ENCODE measurements at regions not wholly inside any gene's neighbourhood (a gene's known extent, or its start where the extent isn't known, plus 50 kb on each side); places are given as distances from the start of the nearest gene placed in this dataset.

DNA sequence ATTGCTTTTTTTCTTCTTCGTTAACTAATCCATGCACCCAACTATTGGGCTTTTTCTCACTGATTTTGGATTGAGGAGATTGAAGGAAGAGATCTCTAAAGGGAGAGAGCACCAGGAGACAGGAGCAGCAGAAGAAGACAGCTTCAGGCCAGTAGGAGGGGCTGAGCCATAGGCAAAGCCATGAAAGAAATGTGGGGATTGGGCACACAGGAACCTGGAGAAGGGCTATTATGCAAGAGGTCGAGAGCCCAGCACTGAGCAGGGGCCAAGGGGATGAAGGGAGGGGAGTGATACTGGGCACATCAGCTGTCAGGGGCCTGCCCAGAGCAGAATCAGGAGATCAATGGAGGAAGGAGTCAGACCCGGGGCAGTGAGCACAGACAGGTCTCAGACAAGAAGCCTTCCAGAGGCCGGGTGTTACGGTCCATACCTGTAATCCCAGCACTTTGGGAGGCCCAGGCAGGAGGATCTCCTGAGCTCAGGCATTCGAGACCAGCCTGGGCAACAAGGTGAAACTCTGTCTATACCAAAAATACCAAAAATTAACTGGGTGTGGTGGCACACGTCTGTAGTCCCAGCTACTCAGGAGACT lies 140.9 kb downstream of the BCOR start:
- no peak for DNase-seq (ENCODE audit: low spot score)

DNA sequence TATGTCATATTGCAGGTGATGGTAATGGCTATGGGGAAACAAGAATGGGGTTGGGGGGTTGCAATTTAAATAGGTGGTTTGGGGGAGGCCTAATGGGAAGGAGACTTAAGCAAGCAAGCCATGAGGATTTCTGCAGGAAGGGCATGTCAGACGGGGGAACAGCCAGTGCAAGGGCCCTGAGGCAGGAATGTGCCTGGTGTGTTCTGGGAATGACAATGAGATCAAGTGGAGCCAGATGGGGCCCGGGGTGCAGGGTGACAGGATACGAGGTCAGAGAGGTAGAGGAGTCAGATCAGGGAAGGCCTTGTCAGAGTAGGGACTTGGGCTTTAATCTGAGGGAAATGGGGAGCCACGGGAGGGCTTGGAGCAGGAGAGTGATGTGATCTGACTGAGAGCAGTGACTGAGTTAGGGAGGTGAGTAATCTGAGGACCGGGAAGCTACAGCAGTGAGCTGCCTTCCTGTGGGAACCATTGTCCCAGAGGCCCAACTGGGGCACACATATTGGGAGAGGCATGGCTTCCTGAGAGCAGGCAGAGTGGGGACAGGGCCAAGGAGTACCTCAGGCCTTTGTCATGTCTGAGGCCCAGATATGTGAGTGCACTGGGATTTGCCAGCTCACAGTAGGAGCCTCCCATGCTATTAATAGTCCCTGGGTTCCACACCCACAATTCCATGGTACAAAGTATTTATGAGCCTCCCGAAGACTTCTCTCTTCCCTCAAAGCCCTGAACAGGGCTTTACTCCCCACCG lies 139.8 kb downstream of the BCOR start:
- no peak for DNase-seq (ENCODE audit: low spot score)

DNA sequence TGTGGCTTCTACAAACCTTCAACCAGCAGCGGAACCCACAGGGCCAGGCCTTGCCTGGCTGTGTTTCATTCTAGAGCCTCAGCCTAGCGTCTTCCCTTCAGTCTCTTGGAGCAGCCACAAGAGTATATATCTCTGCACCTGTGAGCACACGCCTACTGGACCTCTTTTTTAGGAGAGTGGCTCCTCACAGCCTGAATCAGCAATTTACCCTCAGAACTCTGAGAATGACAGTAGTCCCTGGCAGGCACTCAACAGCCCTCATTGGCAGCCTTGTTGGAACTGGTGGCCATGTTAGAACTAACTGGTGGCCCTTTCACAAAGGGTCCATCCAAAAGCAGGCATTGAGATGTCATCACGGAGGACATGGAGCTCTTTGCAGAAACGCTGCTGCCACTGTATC lies 138.9 kb downstream of the BCOR start:
- no peak for DNase-seq (ENCODE audit: low spot score)

DNA sequence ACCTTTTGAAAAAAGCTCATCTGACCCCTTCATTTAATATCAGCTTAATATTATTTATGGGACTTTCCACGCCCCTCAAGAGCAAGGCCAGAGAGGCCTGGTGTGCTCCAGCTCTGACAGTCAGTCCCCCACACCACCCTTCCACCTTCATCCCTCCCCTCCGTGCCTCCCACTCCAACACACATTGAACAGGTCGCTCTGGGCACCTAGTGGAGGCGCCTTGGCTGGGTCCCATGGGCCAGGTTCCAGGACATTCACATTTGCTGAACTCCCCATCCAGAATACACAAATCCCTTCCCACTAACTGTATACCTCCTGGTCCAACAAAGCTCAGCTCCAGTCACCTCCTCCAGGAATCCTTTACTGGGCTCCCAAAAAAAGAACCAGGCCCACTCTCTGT lies 137.5 kb downstream of the BCOR start:
- DNase-seq (ENCODE audit: low spot score): no peak

DNA sequence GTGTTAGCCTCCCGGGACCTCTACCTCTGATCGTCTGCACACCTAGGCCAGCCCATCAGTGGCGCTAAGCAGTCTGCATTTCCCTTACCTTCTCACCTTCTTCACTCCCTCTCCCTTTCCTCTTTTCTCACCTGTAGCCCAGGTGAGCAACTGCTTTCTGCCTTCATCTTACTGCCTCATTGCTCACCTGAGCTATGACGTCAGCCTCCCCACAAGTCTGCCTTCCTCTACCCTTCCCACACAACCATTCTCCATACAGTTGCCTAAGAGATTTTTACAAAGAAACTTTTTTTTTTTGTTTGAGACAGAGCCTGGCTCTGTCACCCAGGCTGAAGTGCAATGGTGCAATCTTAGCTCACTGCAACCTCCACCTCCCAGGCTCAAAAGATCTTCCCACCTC lies 136.3 kb downstream of the BCOR start:
- DNase-seq (ENCODE audit: low spot score): no peak

DNA sequence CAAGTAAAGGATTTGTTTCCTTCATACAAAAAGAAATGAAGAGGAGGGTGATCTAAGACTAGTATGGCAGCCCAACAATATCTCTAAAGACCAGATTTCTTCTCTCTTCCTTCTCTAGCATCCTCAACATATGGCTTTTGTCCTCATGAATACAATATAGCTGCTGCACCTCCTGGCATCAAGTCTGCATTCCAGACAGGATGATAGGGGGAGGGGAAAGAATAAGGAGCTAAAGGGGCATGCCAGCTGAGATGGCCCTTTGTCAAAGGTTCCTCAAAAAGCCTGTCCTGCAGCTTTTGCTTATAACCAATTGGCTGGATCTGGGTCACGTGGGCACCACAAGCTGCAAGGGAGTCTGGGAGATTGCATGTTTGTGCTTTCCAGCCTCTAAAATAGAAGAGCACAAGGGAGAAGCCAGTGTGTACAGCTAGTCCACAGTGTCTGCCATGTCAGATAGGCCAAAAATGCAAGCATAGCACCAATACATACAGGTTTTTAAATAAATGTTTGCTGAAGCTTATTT lies 132.6 kb downstream of the BCOR start:
- no peak for DNase-seq (ENCODE audit: low spot score)

DNA sequence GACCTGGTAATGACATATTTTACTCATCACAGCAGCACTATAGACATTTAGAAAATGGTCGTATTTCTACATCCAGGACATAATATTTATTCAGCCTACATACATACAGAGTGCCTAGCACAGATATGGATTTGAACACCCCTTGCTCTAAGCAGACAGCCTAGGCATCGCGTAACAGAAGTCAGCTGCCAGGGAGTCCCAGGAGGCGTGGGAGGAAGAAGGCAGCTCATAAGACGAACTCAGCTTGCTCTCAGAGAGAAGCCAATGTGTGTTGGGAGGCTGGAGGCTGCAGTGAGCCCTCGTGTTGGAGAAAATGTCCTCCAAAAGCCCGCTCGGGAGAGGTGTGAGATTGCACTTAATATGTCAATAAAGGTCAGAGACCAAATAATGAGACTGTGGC lies 131.6 kb downstream of the BCOR start:
- DNase-seq (ENCODE audit: low spot score): no peak

DNA sequence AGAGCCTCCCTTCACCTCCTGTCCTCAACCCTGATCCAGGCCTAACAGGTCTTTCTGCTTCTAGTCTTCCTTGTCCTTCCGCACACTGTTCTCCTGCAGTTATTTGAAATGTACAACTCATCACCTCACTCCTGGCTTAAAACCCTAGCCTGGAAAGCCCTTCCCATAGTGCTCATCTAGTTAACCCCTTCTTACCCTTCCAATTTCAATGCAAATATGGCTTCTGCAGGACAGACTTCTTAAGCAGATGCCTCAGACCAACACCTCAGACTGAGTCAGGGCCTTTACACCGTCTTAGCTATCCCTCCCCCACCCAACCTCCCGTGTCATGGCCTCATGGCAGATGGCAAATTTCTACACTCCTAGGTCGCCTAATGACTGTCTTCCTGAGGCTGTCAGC lies 130.4 kb downstream of the BCOR start:
- no peak for DNase-seq (ENCODE audit: low spot score)

DNA sequence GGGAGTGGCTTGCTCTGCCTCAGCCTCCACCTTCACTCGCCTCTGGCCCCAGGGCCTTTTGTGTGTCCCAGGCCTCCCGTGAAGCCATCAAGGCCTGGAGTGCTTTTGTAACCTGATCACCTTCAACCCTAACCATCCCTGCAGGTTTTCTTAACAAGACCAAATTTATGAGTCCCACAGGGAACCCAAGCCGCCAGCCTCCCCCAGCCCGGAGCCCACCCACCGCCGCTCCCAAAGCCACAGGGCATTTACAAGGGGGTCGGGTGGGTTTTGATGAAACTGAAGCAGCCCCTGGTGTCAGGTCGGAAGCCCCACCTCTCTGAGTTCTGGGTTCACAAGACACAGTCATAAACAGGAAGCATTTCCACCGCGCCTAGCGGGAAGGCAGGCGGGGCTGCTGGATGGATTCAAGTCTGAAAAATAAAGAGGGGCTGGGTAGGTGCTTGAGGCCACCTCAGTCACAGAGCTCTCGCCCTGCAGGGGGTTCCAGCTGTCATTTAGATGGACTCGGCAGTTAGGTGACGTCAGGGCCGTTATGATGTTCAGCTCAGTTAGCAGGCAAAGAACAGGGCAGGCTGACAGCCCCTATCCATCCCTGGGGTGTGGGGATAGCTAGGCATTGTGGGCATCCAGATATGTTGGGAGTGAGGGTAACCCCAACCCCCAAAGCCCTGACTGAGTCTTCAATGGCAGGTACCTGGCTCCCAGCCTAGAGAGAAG lies 128.5 kb downstream of the BCOR start:
- no peak for DNase-seq (ENCODE audit: low spot score)

DNA sequence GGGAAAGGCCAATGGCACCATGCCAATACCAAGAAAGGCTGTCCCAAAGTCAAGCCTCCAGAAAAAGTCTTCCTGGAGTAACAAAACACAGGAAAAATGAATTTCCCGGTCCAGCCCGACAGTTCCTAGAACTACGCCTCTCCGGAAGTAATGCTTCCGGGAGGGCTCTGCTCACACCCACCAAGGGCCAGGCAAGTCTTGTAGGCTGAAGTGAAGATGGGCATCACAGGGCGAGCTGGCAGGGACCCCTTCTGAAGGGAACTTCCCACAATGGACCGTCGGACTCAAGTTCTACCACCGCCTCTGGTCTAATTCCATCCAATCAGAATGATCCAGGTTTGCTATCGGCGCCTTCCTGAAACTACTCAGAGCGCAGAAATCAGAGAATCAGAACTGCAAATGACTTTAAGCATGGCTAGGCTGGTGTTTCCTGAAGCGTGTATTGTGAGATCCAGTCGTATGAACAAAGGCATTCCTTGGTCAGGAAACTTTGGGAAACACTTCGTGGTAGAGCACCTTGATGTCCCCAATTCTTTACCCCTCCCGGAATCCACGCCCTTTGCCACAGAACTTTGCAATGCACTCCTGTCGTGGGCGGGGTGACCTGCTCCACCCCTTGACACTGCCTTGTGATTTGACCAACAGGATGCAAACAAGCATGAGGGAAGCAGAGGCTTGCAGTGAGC lies 127.8 kb downstream of the BCOR start:
- DNase-seq (ENCODE audit: low spot score): no peak

DNA sequence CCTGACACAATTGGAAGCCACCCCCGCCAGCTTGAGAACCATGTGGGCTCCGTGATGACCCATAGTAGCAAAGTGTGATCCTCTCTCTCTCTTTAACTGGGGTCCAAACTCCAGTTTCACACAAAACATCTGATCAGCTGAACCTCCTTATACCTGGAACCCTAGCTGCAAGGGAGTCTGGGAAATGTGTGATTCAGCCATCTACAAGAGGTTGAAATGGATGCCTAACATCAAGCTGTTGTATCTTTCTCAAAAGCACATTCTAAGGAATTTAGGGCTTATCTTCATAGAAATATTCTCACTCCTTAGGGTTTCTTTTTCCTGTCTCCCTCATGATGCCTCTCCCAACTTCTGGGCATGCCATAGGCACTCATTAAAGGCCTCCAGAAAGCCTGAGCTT lies 126.0 kb downstream of the BCOR start:
- no peak for DNase-seq (ENCODE audit: low spot score)

DNA sequence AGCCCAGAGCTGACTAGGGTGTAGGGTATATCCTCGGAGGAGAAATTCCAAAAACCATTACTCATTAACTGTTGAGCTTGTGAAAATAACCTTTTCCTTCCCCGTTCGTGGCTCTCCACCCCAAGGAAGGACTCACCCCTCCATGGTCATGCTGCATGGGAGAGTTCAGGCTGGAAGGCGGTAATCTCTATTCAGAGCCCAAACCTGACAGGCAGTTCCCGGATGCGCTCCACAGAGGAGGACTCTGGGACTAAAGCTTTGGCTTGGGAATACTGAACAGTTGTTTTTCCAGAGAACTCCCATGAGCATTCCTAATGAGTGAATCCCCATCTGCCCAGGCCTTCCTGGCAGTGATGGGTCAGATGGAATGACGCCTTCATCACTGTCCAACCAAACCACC lies 125.4 kb downstream of the BCOR start:
- DNase-seq (ENCODE audit: low spot score): no peak

DNA sequence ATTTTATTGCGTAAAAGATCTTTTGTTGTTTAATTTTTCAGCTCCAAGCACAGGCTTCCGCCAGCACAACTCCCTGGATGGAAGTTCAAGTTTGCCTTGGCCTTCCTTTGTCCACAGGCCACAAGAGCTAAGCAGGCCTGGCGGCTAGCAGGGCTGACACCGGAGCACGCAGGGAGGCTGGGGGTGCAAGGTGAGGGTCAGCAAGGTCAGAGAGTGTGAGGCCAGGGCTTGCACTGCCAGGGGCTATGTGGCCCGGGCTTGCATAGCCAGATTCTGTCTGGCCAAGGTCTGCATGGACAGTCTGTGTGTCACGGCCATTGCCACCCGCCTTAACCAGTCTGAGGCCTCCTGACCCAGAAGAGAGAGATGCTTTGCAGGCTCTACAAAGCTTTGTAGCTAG lies 123.9 kb downstream of the BCOR start:
- DNase-seq (ENCODE audit: low spot score): no peak

DNA sequence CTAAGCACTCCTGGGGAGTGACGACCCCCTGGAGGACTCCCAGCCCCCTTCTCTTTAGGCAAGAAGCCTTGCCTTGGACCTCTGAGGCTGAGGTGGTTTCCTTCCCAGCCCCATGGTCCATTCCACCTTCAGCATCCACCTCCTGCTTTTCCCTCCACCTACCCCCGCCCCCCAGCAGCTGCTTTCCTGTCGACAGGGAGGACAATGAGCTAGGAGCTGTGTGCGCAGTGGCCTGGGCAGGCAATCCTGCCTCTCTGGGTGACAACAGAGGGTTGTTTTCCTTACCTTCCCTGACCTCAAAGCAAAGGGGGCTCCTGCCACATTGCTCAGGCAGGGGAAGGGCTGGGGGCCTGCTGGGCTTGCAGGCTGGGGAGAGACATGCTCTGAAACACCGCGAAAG lies 123.5 kb downstream of the BCOR start:
- DNase-seq (ENCODE audit: low spot score): no peak

DNA sequence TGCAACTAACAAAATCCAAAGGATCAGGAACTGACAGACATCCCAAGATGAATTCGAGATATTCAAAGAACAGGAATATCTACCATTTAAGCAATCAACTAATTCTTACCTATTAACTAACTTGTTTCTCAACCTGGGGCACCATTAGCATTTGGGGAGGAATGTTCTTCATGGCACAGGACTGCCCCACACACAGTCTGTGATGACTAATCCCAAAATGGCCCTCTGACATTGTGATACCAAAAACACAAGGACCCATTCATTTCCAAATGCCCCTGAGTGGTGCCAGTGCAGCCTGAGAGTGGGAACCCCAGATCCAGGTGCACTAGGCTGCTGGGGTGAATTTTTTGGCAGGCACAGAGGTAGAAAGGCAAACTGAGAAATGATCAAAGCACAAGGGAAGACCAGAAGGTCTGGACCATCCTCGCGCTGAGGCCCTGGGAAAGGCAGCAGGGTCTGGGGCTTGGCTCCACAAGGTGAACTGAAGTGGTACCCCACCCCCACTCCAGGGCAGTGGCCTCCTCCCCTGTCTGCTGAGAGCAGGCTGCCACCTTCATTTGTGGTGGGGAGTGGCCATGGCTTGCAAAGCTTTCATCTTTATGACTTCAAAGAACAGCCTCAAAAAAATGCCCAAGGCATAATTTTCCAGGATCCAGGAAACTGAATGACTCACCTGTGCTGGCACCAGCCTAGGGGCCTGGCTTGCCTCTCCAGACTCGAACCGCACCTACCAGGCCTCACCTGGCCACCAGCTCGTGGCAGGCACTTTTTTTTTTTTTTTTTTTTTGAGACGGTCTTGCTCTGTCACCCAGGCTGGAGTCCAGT lies 122.4 kb downstream of the BCOR start:
- no peak for DNase-seq (ENCODE audit: low spot score)

DNA sequence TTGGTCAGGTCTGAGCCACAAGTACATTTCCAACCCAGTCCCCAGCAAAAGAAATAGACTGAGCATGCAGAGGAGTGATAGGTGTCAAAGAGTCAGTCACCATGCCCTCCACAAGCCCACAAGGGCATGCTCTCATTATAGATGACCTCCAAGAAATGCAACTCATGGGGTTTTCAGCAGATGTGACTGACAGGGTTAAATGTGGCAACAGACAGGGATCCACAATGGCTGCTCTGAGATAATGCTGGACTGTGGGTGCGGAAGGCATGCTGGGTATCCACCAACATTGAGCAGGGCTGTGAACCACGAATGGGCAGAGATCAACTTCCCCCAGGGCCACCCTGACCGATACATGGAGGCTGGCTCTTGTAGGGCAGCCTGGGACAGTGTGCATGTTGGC lies 115.8 kb downstream of the BCOR start:
- DNase-seq (ENCODE audit: low spot score): no peak

DNA sequence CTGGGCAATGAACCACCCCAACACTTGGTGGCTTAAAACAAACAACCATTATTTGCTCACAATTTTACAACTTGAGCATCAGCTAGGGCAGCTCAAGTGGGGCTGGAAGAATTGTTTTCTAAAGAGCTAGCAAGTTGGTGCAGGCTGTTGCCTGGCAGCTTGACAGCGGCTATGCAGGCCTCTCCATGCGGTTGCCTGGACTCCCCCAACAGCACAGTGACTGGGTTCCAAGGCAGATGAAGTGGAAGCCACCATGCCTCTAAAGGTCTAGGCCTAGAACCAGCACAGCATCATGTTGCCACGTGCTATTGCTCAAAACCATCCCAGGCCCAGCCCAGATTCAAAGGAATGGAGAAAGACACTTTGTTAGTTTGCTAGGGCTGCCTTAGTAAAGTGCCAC lies 114.8 kb downstream of the BCOR start:
- DNase-seq (ENCODE audit: low spot score): no peak

DNA sequence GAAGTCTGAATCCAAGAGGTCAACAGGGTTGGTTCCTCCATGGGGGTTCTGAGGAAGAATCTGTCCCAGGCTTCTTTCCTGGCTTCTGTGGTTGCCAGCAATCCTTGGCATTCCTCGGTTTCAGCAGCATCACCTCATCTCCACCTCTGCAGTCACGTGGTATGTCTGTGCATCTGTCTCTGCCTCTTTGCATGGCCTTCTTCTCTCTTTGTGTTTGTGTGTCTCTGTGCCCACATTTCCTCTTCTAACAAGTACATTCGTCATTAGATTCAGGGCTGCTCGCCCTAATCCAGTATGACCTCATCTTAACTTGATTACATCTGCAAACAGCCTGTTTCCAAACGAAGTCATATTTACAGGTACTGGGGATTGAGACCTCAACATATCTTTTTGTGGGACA lies 114.0 kb downstream of the BCOR start:
- no peak for DNase-seq (ENCODE audit: low spot score)

DNA sequence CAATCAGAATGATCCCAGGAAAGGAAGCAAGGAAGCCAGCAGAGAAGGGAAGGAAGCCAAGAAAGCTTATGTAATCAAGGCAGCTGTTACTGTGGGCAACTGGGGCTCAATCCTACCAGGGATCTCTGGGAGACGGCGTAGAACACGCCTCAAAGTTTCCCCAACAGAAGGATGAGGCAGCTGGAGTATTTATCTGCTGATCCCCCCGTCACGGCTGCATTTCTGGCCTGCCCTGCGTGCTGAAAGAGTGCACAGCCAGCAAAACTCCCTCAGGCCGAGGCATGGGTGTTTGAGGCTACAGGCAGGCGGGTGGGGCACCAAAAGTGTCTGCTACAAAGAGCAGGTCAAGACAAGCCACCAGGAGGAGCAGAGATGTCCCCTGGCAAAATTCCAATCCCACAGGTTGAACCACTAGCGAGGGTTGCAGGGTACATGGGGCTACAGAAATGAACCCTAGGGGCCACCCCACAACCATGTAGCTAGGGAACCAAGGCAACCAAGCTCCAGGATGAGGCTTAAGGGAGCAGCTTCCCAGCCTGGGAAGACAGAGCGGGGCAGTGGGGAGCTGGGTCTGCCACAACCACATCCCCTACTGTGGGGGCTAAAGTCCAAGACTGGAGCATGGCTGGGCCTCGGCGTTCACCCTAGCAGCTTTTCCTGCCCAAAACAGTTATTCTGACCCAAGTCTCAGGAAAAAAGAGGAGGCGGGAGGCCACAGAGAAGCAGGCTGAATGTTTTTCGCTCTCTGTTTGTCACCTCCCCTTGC lies 113.4 kb downstream of the BCOR start:
- DNase-seq (ENCODE audit: low spot score): no peak

DNA sequence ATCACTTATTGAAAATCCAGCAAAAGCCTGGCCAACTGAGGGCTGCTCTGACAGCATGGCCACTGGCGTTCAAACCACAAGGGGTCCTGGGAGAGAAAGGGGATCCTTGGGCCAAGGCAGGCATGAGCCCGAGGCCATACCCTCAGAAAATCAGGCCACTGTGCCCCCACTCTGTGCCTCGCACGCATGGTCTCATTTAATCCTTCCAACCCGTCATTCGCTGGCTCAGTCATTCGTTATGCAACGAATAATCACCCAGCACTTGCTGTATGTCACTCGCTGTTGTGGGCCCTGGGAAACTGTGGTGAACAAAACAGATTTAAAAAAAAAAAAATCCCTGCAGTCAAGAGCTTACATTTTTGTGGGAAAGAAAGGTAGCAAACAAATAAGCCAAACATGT lies 112.7 kb downstream of the BCOR start:
- DNase-seq (ENCODE audit: low spot score): no peak

DNA sequence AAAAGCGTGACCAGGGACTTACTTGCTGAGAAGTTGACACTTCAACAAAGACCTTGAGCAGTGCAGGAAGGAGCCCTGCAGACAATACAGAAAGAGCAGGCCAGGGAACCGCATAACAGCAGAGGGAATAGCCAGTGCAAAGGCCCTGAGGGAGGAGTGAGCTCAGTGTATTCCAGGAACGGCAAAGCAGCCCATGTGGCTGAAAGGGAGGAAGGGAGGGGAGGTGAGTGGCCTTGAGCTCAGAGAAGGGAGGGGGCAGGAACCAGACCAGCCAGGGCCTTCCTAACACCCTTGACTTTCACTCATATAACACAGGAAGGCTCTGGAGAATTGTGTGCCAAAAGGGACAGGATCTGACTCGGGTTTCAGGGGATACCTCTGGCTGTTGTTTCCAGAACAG lies 112.2 kb downstream of the BCOR start:
- no peak for DNase-seq (ENCODE audit: low spot score)
